Natural killer cell treated with Interleukin-12 subunit alpha and Interleukin-12 subunit beta and Interleukin-15 and Interleukin-18, amount 100 ng/mL, for 72 hours (primary cell): ENCODE measurements at regions not wholly inside any gene's neighbourhood (a gene's known extent, or its start where the extent isn't known, plus 50 kb on each side); places are given as distances from the start of the nearest gene placed in this dataset.
"Not testable (repeated sequence)": the region's sequence is repeated elsewhere in the genome, so short reads cannot be mapped to it uniquely, and the experiment has no call there.

Source experiments
- ATAC-seq, 2 donors: fragments of 150-1000 bp; cut with Tn5 transposase in 1 of 2; sonication (Bioruptor Pico), chemical (Tn5 transposase) in 1 of 2; 2 replicates each; pipeline ENCODE4 v1.10.0; 2021
- DNase-seq: peaks from one replicate; pipeline ENCODE4 v3.0.0; 2022; ENCODE audit warnings: low spot score
- H3K27ac Mint-ChIP-seq, 2 donors: 1 replicate in 1 of 2; 2 replicates in 1 of 2; pipeline ENCODE4 v1.8.0; 2022; ENCODE audit warnings: mixed read lengths in 2 of 2, mild to moderate bottlenecking in 1 of 2, moderate library complexity in 1 of 2
- H3K27me3 Mint-ChIP-seq, 2 donors: 1 replicate in 1 of 2; 2 replicates in 1 of 2; pipeline ENCODE4 v1.8.0; 2022; ENCODE audit warnings: mixed read lengths in 2 of 2
- H3K36me3 Mint-ChIP-seq: one replicate; pipeline ENCODE4 v1.8.0; 2022; ENCODE audit warnings: mixed read lengths
- H3K4me1 Mint-ChIP-seq, 2 donors: 1 replicate in 1 of 2; 2 replicates in 1 of 2; pipeline ENCODE4 v1.8.0; 2022; ENCODE audit warnings: low read depth in 2 of 2, mixed read lengths in 2 of 2, mild to moderate bottlenecking in 1 of 2
- H3K4me3 Mint-ChIP-seq: one replicate; pipeline ENCODE4 v1.8.0; 2022; ENCODE audit warnings: mixed read lengths
- H3K9me3 Mint-ChIP-seq: 2 replicates; pipeline ENCODE4 v1.8.0; 2022; ENCODE audit warnings: mixed read lengths

GRCh38 chr5:125992050-125992449 lies 431.2 kb upstream of the GRAMD2B start:
- H3K27ac Mint-ChIP-seq, result no peak overlapping the region
- peaks cover 7% of the 10 kb centered on the region for H3K9me3 Mint-ChIP-seq
- no peaks in the 10 kb centered on the region for H3K36me3 Mint-ChIP-seq
- no peak overlapping the region for H3K4me3 Mint-ChIP-seq
- no peaks in the 10 kb centered on the region for H3K27me3 Mint-ChIP-seq
- DNase-seq (no peak), ATAC-seq (no peak)
- no peaks in the 10 kb centered on the region for H3K4me1 Mint-ChIP-seq

GRCh38 chr5:125999271-126000030 lies 423.8 kb upstream of the GRAMD2B start:
- H3K4me3 Mint-ChIP-seq, H3K27ac Mint-ChIP-seq, DNase-seq, H3K4me1 Mint-ChIP-seq, H3K27me3 Mint-ChIP-seq, H3K36me3 Mint-ChIP-seq, ATAC-seq: not testable (repeated sequence)
- H3K9me3 Mint-ChIP-seq, result peaks cover 11% of the 10 kb centered on the region

GRCh38 chr5:126000507-126000906 lies 422.7 kb upstream of the GRAMD2B start:
- no peak for DNase-seq
- no peaks in the 10 kb centered on the region for H3K36me3 Mint-ChIP-seq
- H3K4me1 Mint-ChIP-seq, result no peaks in the 10 kb centered on the region
- H3K27me3 Mint-ChIP-seq, result no peaks in the 10 kb centered on the region
- peaks cover 11% of the 10 kb centered on the region for H3K9me3 Mint-ChIP-seq
- no peak for ATAC-seq
- no peak overlapping the region for H3K27ac Mint-ChIP-seq
- H3K4me3 Mint-ChIP-seq, result no peak overlapping the region

GRCh38 chr5:126002222-126002897 lies 420.8 kb upstream of the GRAMD2B start:
- Mint-ChIP-seq H3K27me3 (no peaks in the 10 kb centered on the region), H3K4me1 (no peaks in the 10 kb centered on the region), H3K36me3 (no peaks in the 10 kb centered on the region), H3K27ac (no peak overlapping the region), H3K4me3 (no peak overlapping the region), H3K9me3 (peaks cover 11% of the 10 kb centered on the region)
- DNase-seq (no peak), ATAC-seq (no peak)

GRCh38 chr5:126003309-126003708 lies 419.9 kb upstream of the GRAMD2B start:
- H3K4me3 Mint-ChIP-seq, result no peak overlapping the region
- no peak for ATAC-seq
- H3K27ac Mint-ChIP-seq, result no peak overlapping the region
- no peaks in the 10 kb centered on the region for H3K4me1 Mint-ChIP-seq
- peaks cover 15% of the 10 kb centered on the region for H3K9me3 Mint-ChIP-seq
- H3K36me3 Mint-ChIP-seq, result no peaks in the 10 kb centered on the region
- no peaks in the 10 kb centered on the region for H3K27me3 Mint-ChIP-seq
- DNase-seq, result no peak

GRCh38 chr5:126004636-126005035 lies 418.6 kb upstream of the GRAMD2B start:
- Mint-ChIP-seq H3K36me3 (no peaks in the 10 kb centered on the region), H3K9me3 (peaks cover 14% of the 10 kb centered on the region), H3K27ac (no peak overlapping the region), H3K4me3 (no peak overlapping the region), H3K4me1 (no peaks in the 10 kb centered on the region), H3K27me3 (no peaks in the 10 kb centered on the region)
- DNase-seq (no peak), ATAC-seq (no peak)

- no peak for ATAC-seq
- H3K4me3 Mint-ChIP-seq, result no peak overlapping the region
- H3K27me3 Mint-ChIP-seq, result no peaks in the 10 kb centered on the region
- no peaks in the 10 kb centered on the region for H3K36me3 Mint-ChIP-seq
- peaks cover 12% of the 10 kb centered on the region for H3K9me3 Mint-ChIP-seq
- DNase-seq, result no peak
- no peak overlapping the region for H3K27ac Mint-ChIP-seq
- no peaks in the 10 kb centered on the region for H3K4me1 Mint-ChIP-seq
Measured at GRCh38 chr5:126007841-126008240, 415.4 kb upstream of the GRAMD2B start.

GRCh38 chr5:126009566-126009965 lies 413.6 kb upstream of the GRAMD2B start:
- ATAC-seq (no peak), DNase-seq (no peak)
- no peaks in the 10 kb centered on the region for H3K27me3 Mint-ChIP-seq
- H3K9me3 Mint-ChIP-seq, result peaks cover 18% of the 10 kb centered on the region
- H3K27ac Mint-ChIP-seq, result no peak overlapping the region
- H3K4me1 Mint-ChIP-seq, result no peaks in the 10 kb centered on the region
- H3K4me3 Mint-ChIP-seq, result no peak overlapping the region
- no peaks in the 10 kb centered on the region for H3K36me3 Mint-ChIP-seq

GRCh38 chr5:126011526-126011925 lies 411.7 kb upstream of the GRAMD2B start:
- not testable (repeated sequence) for H3K4me1 Mint-ChIP-seq, DNase-seq, H3K36me3 Mint-ChIP-seq, ATAC-seq, H3K4me3 Mint-ChIP-seq, H3K27me3 Mint-ChIP-seq, H3K27ac Mint-ChIP-seq
- peaks cover 20% of the 10 kb centered on the region for H3K9me3 Mint-ChIP-seq

- DNase-seq (no peak), ATAC-seq (no peak)
- Mint-ChIP-seq H3K4me1 (no peaks in the 10 kb centered on the region), H3K27ac (no peak overlapping the region), H3K4me3 (no peak overlapping the region), H3K27me3 (no peaks in the 10 kb centered on the region), H3K9me3 (peaks cover 14% of the 10 kb centered on the region), H3K36me3 (no peaks in the 10 kb centered on the region)
Measured at GRCh38 chr5:126014676-126015075, 408.5 kb upstream of the GRAMD2B start.

GRCh38 chr5:126015235-126016181 lies 407.7 kb upstream of the GRAMD2B start:
- no peaks in the 10 kb centered on the region for H3K4me1 Mint-ChIP-seq
- H3K9me3 Mint-ChIP-seq, result peaks cover 13% of the 10 kb centered on the region
- H3K4me3 Mint-ChIP-seq, result no peak overlapping the region
- ATAC-seq, result no peak
- no peak for DNase-seq
- H3K27ac Mint-ChIP-seq, result no peak overlapping the region
- H3K27me3 Mint-ChIP-seq, result no peaks in the 10 kb centered on the region
- no peaks in the 10 kb centered on the region for H3K36me3 Mint-ChIP-seq

GRCh38 chr5:126016256-126016655 lies 407.0 kb upstream of the GRAMD2B start:
- ATAC-seq (no peak), DNase-seq (no peak)
- H3K4me3 Mint-ChIP-seq, result no peak overlapping the region
- H3K4me1 Mint-ChIP-seq, result no peaks in the 10 kb centered on the region
- peaks cover 13% of the 10 kb centered on the region for H3K9me3 Mint-ChIP-seq
- H3K27me3 Mint-ChIP-seq, result no peaks in the 10 kb centered on the region
- no peak overlapping the region for H3K27ac Mint-ChIP-seq
- H3K36me3 Mint-ChIP-seq, result no peaks in the 10 kb centered on the region

GRCh38 chr5:126017096-126017495 lies 406.1 kb upstream of the GRAMD2B start:
- no peak overlapping the region for H3K4me3 Mint-ChIP-seq
- no peaks in the 10 kb centered on the region for H3K27me3 Mint-ChIP-seq
- no peak for ATAC-seq

GRCh38 chr5:126020770-126021169 lies 402.4 kb upstream of the GRAMD2B start:
- H3K27me3 Mint-ChIP-seq, result no peaks in the 10 kb centered on the region
- peaks cover 6% of the 10 kb centered on the region for H3K9me3 Mint-ChIP-seq
- no peak overlapping the region for H3K4me3 Mint-ChIP-seq
- no peak for ATAC-seq
- no peaks in the 10 kb centered on the region for H3K36me3 Mint-ChIP-seq
- no peaks in the 10 kb centered on the region for H3K4me1 Mint-ChIP-seq
- no peak for DNase-seq
- no peak overlapping the region for H3K27ac Mint-ChIP-seq

More at GRCh38 chr5:126017096-126017495, 406.1 kb upstream of the GRAMD2B start:
- H3K4me1 Mint-ChIP-seq, result no peaks in the 10 kb centered on the region
- no peaks in the 10 kb centered on the region for H3K36me3 Mint-ChIP-seq
- H3K9me3 Mint-ChIP-seq, result peaks cover 13% of the 10 kb centered on the region
- H3K27ac Mint-ChIP-seq, result no peak overlapping the region
- no peak for DNase-seq
